HepG2 (cell line): ENCODE measurements at regions not wholly inside any gene's neighbourhood (a gene's known extent, or its start where the extent isn't known, plus 50 kb on each side); places are given as distances from the start of the nearest gene placed in this dataset.

Source experiments
- PAXIP1 ChIP-seq: sonication (generic); formaldehyde crosslinking; conservative IDR thresholded peaks from 2 replicates; pipeline ENCODE4 v1.4.0; 2020; ENCODE audit warnings: mild to moderate bottlenecking, missing genetic modification reagents, moderate library complexity
- POLR2A ChIP-seq, 2 experiments: IDR thresholded peaks; 2 replicates each; pipeline ENCODE4 v1.6.1; 2011; ENCODE audit warnings: low read depth in 2 of 2, low read length in 2 of 2, mild to moderate bottlenecking in 1 of 2, moderate library complexity in 1 of 2; ENCODE audit not compliant: insufficient read depth in 1 of 2
- POLR2G ChIP-seq: fragments of 200-400 bp; formaldehyde crosslinking; IDR thresholded peaks from 2 replicates; pipeline ENCODE4 v1.6.1; 2018; ENCODE audit warnings: mild to moderate bottlenecking, low read depth, low read length, moderate library complexity
- ZNF12 ChIP-seq: sonication (generic); formaldehyde crosslinking; IDR thresholded peaks from 2 replicates; pipeline ENCODE4 v1.5.0; 2020; ENCODE audit warnings: missing genetic modification reagents
- ZNF879 ChIP-seq: sonication (generic); formaldehyde crosslinking; IDR thresholded peaks from 2 replicates; pipeline ENCODE4 v1.8.1; 2023; ENCODE audit warnings: missing genetic modification reagents
- TF ChIP-seq, protein P1 (sequence below): IDR thresholded peaks from 2 replicates; pipeline ENCODE4 v1.6.1; 2016; ENCODE audit warnings: mild to moderate bottlenecking

- TF ChIP-seq, protein P1, sequence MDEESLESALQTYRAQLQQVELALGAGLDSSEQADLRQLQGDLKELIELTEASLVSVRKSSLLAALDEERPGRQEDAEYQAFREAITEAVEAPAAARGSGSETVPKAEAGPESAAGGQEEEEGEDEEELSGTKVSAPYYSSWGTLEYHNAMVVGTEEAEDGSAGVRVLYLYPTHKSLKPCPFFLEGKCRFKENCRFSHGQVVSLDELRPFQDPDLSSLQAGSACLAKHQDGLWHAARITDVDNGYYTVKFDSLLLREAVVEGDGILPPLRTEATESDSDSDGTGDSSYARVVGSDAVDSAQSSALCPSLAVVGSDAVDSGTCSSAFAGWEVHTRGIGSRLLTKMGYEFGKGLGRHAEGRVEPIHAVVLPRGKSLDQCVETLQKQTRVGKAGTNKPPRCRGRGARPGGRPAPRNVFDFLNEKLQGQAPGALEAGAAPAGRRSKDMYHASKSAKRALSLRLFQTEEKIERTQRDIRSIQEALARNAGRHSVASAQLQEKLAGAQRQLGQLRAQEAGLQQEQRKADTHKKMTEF (CRISPR knock-in tag), result no peak
- TF ChIP-seq ZNF879 (no peak), POLR2G (no peak), POLR2A (IDR thresholded peaks at IDR 0.05; ENCODE audit: insufficient read depth in 1 of 2, low read depth in 2 of 2, low read length in 2 of 2) (no peak), ZNF12 (CRISPR knock-in tag) (no peak), PAXIP1 (no peak)
These were observed 117.8 kb downstream of the FAM76B start for GRCh38 chr11:95671768-95672167.
